ENCODE measurements at regions not wholly inside any gene's neighbourhood (a gene's known extent, or its start where the extent isn't known, plus 50 kb on each side); places are given as distances from the start of the nearest gene placed in this dataset.

DNA sequence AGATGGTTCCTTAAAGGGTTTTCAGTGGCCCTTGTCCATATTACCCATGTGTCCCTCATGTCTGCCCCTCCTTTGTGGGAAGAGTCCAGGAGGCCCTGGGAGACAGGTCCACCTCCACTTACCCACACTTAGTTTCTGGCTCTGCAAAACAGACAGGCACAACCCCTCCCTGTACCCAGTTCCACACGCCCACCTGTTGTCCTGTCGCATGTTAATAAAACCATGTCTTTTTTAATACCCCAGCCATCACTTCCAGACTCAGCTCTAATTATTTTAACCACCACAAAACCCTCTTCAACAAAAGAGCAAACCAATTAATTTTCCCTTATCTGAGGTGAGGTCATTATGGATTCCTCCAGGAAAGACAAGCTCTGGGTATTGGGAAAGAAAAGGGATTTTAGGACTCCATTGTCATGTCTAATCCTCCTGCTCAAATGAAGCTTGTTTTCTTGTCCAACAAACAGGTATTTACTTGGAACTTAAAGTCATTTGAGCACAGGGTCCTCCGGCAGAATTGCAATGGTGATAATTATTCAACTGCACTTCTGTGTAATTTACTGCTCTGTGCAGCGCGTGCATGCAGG, 68.9 kb downstream of the CCDC185 start:
- no peaks in the 10 kb centered on the region for H3K4me1 ChIP-seq
- H3K27ac ChIP-seq: no peak overlapping the region
- DNase-seq (no peak), ATAC-seq (no peak)
- H3K4me3 ChIP-seq: no peak overlapping the region
- H3K27me3 ChIP-seq: no peaks in the 10 kb centered on the region
- TF ChIP-seq, protein P1, sequence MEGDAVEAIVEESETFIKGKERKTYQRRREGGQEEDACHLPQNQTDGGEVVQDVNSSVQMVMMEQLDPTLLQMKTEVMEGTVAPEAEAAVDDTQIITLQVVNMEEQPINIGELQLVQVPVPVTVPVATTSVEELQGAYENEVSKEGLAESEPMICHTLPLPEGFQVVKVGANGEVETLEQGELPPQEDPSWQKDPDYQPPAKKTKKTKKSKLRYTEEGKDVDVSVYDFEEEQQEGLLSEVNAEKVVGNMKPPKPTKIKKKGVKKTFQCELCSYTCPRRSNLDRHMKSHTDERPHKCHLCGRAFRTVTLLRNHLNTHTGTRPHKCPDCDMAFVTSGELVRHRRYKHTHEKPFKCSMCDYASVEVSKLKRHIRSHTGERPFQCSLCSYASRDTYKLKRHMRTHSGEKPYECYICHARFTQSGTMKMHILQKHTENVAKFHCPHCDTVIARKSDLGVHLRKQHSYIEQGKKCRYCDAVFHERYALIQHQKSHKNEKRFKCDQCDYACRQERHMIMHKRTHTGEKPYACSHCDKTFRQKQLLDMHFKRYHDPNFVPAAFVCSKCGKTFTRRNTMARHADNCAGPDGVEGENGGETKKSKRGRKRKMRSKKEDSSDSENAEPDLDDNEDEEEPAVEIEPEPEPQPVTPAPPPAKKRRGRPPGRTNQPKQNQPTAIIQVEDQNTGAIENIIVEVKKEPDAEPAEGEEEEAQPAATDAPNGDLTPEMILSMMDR (IDR thresholded peaks at IDR 0.05): no peak
- H3K36me3 ChIP-seq: no peaks in the 10 kb centered on the region
- intact Hi-C loops (cut with DNase I): no loop called here
- no peaks in the 10 kb centered on the region for H3K9me3 ChIP-seq

DNA sequence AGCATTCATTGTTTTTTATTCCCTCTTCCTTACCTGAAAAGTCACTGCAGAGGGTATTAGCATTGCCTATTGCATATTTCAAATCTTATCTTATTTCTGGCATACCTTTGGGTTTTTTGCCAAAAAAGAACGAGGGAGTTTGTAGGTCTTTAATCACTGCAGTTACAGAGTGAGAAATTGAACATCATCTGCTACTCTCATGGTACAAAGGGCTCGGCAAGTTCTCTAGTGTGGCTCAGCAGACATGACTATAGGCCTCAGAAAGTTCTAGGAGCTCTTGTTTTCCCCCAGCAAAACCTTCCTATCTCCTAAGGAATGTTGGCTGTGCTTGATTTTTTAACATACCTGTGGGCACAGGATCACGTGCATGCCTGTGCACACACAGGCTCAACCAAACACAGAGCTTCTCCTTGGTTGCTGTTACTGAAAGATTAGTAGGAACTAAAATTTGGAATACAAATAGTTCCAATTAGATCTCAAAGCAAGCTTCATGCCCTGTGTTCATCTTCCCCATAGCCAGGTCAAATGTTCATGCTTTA, 69.7 kb downstream of the CCDC185 start:
- peak; percentile 77 for ATAC-seq
- Histone ChIP-seq H3K4me1 (no peaks in the 10 kb centered on the region), H3K9me3 (no peaks in the 10 kb centered on the region), H3K4me3 (no peak overlapping the region), H3K36me3 (no peaks in the 10 kb centered on the region), H3K27ac (no peak overlapping the region), H3K27me3 (no peaks in the 10 kb centered on the region)
- DNase-seq: no peak
- TF ChIP-seq, protein P1 (IDR thresholded peaks at IDR 0.05): no peak
- intact Hi-C loops (cut with DNase I): no loop called here

DNA sequence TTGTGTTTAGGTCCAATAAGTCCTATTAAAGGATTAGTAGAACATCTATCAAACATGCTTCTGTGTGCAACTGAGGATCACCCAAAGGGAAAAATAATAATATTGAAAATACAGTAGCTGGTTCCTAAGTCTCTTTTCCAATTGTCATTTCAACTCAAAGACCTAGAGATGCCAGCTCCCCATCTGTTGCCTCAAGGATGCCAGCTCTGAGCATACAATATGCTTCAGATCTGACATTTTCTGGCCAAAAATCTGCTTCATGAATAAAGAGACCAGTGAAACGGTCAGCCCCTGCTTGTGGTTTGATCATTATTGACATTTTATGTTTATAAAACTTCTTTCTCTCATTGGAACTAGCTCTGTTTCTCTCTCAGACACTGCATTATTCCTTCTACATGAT, 72.9 kb downstream of the CCDC185 start:
- no peaks in the 10 kb centered on the region for H3K4me1 ChIP-seq
- TF ChIP-seq, protein P1 (IDR thresholded peaks at IDR 0.05): no peak
- H3K27me3 ChIP-seq: no peaks in the 10 kb centered on the region
- H3K9me3 ChIP-seq: no peaks in the 10 kb centered on the region
- no peak overlapping the region for H3K27ac ChIP-seq
- no peak overlapping the region for H3K4me3 ChIP-seq
- H3K36me3 ChIP-seq: no peaks in the 10 kb centered on the region
- intact Hi-C loops (cut with DNase I): no loop called here
- ATAC-seq (no peak), DNase-seq (no peak)

DNA sequence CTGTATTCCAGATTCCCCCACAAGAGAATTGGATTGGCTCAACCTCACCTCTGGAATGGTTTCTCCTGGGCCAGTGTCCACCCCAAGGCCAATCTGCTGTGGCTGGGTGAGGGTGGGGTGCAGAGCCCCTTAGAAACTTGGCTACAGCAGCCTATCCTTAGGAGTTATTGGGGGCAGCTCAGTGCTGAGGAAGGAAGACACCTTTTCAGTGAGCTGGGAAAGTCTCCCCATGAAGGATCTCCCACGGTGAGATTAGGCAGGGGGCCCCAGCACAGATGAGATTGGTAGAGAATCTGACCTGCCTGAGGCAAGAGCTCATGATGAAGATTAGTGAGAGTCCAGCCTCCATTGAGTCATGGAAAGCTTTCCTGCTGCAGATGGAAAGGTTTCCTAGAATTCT, 78.4 kb downstream of the CCDC185 start:
- no peaks in the 10 kb centered on the region for H3K4me1 ChIP-seq
- H3K4me3 ChIP-seq: no peak overlapping the region
- no peak for ATAC-seq
- no peak for DNase-seq
- intact Hi-C loops (cut with DNase I): no loop called here
- H3K36me3 ChIP-seq: no peaks in the 10 kb centered on the region
- no peaks in the 10 kb centered on the region for H3K27me3 ChIP-seq
- TF ChIP-seq, protein P1 (IDR thresholded peaks at IDR 0.05): no peak
- H3K9me3 ChIP-seq: no peaks in the 10 kb centered on the region
- H3K27ac ChIP-seq: no peak overlapping the region

DNA sequence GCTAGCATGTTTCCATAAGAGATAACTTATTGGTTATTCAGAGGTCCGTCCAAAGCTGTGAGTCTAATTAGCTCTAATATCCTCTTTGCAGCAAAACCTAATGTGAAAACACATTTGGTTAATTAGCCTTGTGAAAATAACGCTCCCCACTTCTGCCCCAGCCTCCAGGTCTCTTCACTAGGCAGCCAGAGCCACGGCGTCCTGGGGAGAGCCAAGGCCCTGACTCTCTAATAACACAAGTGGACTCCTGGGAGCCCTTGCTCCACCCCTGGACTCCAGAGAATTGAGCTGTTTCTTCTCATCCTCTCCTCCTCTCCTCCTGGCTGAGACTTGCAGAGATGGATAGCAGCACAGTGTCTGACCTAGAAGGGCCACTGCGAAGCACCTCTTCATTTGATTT, 78.8 kb downstream of the CCDC185 start:
- Histone ChIP-seq H3K27ac (no peak overlapping the region), H3K9me3 (no peaks in the 10 kb centered on the region), H3K4me1 (no peaks in the 10 kb centered on the region), H3K27me3 (no peaks in the 10 kb centered on the region), H3K4me3 (no peak overlapping the region), H3K36me3 (no peaks in the 10 kb centered on the region)
- DNase-seq: no peak
- intact Hi-C loops (cut with DNase I): no loop called here
- ATAC-seq: no peak
- TF ChIP-seq, protein P1 (IDR thresholded peaks at IDR 0.05): no peak
